ENCODE measurements at regions not wholly inside any gene's neighbourhood (a gene's known extent, or its start where the extent isn't known, plus 50 kb on each side); places are given as distances from the start of the nearest gene placed in this dataset.
"Not testable (repeated sequence)": the region's sequence is repeated elsewhere in the genome, so short reads cannot be mapped to it uniquely, and the experiment has no call there.

- no peak for DNase-seq (ENCODE audit: low read depth)
Observed at GRCh38 chr18:56488739-56489138, 149.7 kb downstream of the TXNL1 start.

- no peak for DNase-seq (ENCODE audit: low read depth)
Observed at GRCh38 chr18:56487801-56488200, 150.6 kb downstream of the TXNL1 start.

DNA sequence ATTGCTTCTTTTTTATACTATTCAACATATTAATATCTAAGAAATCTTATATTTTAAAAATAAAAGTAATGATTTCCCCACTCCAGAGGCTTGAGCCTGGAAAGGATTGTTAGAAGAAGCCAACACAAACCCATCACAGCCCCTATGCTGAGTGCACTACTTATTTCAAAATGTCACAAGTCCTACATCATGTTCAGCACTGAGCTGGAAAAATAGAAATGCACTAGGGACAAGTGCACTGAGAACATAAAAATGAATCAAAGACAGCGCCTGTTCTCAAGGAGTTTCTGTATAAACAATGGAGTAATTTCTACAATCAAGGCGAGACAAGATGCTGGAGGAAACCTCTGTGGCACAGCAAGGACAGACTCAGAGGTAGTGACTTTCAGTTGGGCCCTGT lies 155.0 kb downstream of the TXNL1 start:
- DNase-seq (ENCODE audit: low read depth): no peak

DNA sequence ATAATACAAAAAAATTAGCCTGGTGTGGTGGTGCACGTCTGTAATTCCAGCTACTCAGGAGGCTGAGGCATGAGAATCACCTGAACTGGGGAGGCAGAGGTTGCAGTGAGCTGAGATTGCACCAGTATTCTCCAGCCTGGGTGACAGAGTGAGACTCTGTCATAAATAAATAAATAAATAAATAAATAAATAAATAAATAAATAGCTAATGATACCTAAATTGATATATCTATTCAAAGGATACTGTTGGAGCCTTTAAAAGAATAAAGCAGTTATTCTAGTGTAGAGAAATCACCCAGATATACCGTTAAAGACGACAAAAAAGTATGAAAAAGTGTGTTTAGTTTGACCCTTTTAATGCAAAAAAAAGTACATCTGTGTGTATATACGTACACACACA lies 155.6 kb downstream of the TXNL1 start:
- not testable (repeated sequence) for DNase-seq (ENCODE audit: low read depth)

- DNase-seq (ENCODE audit: low read depth): no peak
Observed at GRCh38 chr18:56481751-56482150, 156.6 kb downstream of the TXNL1 start.

GRCh38 chr18:56479841-56480240 lies 158.6 kb downstream of the TXNL1 start:
- DNase-seq (ENCODE audit: low read depth): no peak

GRCh38 chr18:56475250-56475649 lies 163.1 kb downstream of the TXNL1 start:
- no peak for DNase-seq (ENCODE audit: low read depth)

- DNase-seq (ENCODE audit: low read depth): no peak
Observed at GRCh38 chr18:56473400-56474024, 164.9 kb downstream of the TXNL1 start.

- DNase-seq (ENCODE audit: low read depth): no peak
Observed at GRCh38 chr18:56470406-56471351, 167.7 kb downstream of the TXNL1 start.

- no peak for DNase-seq (ENCODE audit: low read depth)
Observed at GRCh38 chr18:56469582-56469981, 168.8 kb downstream of the TXNL1 start.

- no peak for DNase-seq (ENCODE audit: low read depth)
Observed at GRCh38 chr18:56468396-56468795, 170.0 kb downstream of the TXNL1 start.

DNA sequence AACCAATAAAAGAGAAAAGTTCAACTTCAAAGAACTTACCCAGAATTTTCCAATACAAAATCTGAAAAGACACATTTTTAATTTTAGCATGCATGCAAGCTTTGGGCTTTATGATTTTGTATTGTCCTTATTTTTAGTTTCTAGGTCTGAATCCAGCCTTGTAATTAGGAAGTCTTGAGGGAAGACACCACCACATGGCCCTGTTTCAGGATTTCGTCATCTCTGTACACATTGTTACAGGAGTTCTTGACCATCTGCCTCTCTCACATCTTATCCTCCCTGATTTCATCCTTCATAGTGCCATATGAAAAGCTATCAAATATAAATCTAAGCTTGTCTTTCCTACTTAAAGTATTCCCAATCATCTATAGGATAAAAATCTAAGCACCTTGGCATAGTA lies 176.1 kb downstream of the TXNL1 start:
- no peak for DNase-seq (ENCODE audit: low read depth)

GRCh38 chr18:56461151-56461550 lies 177.2 kb downstream of the TXNL1 start:
- no peak for DNase-seq (ENCODE audit: low read depth)

- DNase-seq (ENCODE audit: low read depth): no peak
Observed at GRCh38 chr18:56460581-56460980, 177.8 kb downstream of the TXNL1 start.

DNA sequence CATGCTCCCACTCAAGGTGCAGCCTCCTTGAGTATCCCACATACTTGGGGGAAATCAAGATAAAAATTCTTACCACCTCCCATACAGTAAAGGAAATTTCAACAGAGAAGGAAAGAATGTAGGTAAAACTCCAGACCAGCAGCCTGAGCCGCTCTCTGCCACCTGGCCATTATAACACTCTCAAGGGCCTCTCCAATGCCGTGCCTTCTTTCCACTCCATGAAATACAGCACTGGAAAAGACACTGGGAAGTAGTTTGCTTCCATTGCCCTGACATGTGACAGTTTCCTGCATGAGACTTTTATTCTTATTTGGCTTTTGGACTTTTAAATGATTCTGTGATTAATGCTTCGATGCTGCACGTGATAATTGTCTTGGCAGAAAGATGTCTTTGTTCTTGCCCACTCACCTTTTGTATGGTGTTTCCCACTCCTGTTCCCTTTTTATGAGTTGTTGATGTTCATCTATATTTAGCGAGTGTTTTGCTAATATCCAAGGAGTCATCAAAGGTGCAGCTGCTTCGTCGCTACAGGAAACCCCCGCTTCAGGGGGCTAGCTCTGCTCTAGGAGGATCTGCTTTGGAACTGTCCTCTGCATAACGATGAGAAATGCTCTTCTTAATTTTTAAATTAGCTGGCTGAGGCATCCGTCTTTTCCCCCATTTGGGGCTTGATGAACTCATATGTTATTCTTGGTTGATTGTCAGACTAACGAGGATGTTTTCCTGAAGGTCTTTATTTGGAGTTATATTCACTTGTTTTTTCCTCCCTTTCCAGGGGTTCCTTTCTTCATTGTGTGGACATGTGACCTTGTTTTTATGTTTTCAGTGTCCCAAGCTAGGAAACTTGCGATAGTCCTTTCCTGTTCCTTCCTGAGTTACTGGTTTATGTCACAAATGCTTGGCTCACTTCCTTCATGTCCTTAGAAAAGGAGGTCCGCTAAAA lies 179.4 kb downstream of the TXNL1 start:
- DNase-seq (ENCODE audit: low read depth): no peak

DNA sequence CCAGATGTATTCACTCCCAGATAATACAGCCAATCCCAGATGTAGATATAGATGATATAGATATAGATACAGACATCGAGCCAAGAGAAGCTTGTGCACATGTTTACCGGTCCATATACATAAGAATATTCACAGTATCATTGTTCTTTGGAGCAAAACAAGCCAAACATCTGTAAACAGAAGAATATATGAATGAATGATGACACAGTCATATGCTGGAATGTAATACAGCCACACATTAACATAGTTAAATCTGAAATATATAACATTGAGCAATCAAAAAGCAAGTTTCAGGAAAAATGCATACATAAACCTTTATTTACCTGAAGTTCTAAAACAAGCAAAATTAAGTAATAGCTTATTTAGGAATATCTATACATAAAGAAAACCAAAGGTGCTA lies 182.5 kb downstream of the TXNL1 start:
- no peak for DNase-seq (ENCODE audit: low read depth)

- no peak for DNase-seq (ENCODE audit: low read depth)
Observed at GRCh38 chr18:56455141-56455540, 183.3 kb downstream of the TXNL1 start.

DNA sequence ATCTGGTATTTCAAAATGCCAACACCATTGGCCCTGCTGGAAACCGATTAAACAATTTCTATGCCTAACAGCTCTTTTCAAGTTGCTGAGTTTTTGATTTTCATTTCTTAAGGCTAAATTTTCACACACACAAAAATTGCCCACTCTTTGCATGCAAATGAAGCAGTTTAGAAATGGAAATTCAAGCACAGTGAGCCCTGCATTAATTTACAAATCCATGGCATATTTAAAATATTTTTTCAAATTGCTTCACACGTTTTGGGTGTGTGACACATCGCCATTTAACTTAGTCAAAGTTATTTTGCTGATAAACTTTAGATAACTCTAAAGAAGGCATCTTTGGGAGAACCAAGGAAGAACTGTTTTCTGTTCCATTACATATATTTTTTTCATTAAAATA lies 184.8 kb downstream of the TXNL1 start:
- DNase-seq (ENCODE audit: low read depth): no peak

DNA sequence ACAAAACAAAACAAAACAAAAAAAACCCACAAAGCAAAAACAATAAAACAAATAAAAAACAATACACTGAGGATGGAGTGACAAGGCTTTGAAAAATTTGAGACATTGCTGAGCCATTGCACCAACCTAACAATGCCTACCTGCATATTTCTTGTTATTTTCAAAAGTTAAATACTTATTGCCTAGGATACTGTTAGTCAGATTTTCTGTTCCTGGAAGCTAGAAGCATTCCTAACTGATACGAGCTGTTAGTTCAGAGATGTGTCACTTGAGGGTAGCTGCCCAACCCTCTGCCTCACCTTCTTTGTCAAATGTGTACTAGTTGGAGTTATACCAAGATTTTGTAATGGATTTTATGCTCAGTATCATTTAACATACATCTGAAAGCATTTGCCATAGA lies 187.2 kb downstream of the TXNL1 start:
- DNase-seq (ENCODE audit: low read depth): no peak

DNA sequence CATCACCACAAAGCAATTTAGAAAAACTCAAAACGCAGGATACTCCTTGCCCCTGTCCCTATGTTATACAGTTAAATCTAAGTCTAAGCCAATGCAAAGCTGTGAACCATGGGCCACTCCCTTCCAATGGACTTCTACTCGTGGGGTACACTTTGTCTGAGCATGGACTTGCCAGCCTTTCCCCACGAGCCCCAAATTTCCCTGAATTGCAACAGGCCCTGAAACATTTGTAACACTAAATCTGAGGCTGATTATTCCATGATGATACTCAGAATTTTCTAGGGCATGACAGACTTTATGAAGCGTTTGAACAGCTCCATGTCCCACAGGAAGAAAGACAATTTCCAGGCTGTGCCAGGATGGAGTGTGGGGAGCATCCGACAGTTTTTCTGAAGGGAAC lies 189.6 kb downstream of the TXNL1 start:
- DNase-seq (ENCODE audit: low read depth): no peak

DNA sequence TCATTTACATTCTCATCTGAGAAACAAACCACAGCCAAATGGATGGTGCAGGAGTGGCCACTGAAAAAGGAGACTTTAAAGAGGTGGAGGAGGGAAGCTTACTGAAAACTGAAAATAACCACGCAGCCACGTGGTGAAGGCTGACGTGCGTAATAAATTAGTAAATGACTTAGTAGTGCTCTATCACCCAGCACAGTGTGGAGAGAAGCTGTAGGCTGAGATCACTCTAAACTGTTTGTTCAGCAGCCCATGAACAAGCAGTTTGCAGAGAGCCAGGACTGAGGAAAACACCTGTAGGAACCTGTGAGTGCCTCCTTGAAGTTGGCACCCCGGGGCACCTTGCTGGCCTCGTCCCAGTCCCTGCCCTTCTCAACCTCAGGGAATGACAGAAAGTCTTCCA lies 193.0 kb downstream of the TXNL1 start:
- DNase-seq (ENCODE audit: low read depth): no peak

DNA sequence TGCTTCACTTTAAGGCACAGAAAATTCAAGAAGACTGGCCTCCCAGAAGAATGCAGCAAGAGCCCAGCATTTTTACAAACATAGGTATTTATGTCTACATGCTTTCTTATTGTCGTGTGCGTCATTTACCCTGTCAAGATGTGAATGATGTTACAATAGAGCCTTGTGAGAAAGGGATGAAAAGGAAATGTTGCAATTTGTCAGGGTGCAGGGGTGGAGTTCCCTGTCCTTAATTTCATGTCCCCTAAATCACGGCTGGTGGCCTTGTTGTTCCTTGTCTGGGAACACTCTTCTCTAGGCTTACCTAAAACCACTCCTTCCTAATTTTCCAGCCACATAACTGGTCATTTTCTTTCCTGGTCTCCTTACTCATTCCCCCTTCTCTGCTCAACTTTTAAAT lies 194.2 kb downstream of the TXNL1 start:
- DNase-seq (ENCODE audit: low read depth): no peak

All from iris pigment epithelial cell (primary cell).